ENCODE measurements at regions not wholly inside any gene's neighbourhood (a gene's known extent, or its start where the extent isn't known, plus 50 kb on each side); places are given as distances from the start of the nearest gene placed in this dataset.

GRCh38 chr16:6106061-6106460, 1008.5 kb upstream of the EEF2KMT start:
- TF ChIP-seq POLR2AphosphoS5 (IDR thresholded peaks at IDR 0.05; ENCODE audit: low read depth, low read length) (no peak), REST (IDR thresholded peaks at IDR 0.05; ENCODE audit: insufficient read depth in 1 of 2, low read depth in 2 of 2, low read length in 2 of 2) (no peak)
